GM19395 (cell line): ENCODE measurements at regions not wholly inside any gene's neighbourhood (a gene's known extent, or its start where the extent isn't known, plus 50 kb on each side); places are given as distances from the start of the nearest gene placed in this dataset.

Source experiments
- ATAC-seq: cut with Tn5 transposase; IDR thresholded peaks from one replicate; pipeline ENCODE4 v1.9.1; 2021; ENCODE audit warnings: mild to moderate bottlenecking, moderate library complexity; ENCODE audit not compliant: unreplicated experiment

DNA sequence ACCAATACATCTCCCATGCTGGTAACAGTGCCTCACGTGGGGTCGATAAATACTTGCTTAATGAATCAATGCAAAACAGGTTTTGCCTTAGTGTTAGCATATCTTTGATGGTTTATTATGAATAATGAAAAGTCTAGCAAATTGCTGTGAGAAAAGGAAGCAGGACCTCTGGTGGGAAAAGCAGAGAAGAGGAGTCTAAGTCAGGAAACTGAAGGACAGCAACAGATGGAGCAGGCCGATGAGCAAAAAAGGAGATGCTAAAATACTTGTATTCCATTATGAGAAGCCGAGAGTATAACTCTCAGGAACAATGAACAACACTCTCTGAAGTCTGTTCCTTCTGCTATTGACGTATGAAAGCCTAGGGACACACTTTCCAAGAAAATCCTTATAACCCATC is 555.2 kb upstream of the KLHL29 start:
- no peak for ATAC-seq

DNA sequence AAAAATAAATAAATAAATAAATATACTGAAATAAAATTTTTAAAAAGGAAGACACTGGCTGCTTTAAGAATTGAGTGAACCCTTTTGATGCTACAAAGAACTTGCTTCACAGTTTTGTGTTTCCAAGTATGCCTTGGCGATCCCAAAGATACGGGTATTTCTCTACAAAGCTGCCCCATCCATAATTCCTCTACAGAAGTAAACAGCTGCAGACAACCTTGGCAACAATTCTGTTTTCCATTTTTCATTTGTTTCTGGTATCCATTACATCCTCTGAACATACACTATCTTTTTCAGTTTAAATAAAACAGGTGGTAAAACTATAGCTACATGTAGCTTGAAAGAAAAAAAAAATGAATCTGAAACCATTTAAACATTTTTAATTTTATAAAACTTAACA is 552.8 kb upstream of the KLHL29 start:
- ATAC-seq = no peak

DNA sequence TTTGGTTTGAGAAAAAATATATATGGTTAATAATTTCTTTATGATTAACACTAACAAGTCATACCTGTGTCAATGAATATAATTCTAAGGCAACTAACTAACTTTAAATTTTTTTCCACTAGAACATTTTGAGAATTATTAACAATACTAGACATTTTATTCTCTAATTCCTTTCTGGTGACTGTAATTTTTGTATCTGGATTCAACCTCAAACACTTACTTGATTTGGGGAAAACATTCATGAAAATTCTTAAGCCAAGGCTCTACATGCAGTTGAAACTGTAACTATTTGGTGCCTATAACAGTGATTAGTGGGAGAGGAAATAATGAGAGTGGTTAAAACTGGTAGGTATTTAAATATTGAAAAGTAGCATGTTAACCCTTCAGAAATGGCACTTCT is 546.5 kb upstream of the KLHL29 start:
- ATAC-seq = no peak

DNA sequence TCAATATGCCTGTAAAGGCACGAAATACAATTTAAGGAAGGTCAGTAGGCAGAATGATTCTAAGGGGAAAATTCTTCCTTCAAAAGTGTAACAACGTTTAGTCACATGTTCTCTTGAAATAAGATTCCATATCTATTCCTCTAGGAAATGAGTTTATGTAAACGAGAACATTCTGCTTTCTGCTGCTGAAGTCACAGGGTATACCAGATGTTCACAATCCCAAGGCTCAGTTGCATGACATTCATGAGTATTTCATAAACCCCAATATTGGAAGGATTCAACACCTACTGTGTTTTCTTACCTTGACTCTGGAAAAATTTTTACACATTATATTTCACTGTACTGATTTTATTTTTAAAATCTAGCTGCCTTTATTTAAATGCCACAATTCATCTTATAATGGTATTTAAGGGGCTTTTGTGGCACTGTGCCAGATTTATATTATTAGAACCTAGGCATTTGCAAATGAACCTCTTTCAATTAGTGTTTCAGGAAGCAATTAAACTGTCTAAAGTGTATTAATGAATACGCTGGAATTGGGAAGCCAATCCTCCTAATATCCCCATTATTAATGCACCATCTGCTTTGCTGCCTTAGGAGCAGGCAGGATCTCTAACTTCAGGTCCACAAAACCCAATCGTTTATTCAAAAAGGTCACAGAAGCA is 542.6 kb upstream of the KLHL29 start:
- ATAC-seq = no peak

DNA sequence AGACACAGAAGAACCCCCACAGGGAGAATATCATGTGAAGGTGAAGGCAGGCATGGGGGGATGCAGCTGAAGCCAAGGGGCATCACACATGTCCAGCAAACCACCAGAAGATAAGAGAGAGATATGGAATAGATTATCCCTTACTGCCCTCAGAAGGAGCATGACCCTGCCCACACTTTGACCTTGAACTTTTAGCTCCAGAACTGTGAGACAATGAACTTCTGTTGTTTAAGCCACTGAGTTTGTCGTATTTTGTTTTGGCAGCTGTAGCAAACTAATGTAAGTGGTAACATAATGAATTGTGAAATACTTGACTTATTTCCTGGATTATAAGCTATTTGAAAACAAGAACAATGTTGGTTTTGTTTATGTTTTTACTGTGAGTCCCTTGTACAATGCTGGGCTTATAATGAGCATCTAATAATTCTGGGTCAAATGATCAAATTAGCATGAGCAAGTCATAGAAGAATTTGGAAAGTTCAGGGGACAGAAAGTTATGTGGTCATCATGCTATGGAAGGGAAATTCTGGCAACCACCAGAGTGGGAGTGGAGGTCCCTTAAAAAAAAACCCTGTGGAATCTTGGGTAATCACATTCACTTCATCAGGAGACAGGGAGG is 541.0 kb upstream of the KLHL29 start:
- no peak for ATAC-seq

DNA sequence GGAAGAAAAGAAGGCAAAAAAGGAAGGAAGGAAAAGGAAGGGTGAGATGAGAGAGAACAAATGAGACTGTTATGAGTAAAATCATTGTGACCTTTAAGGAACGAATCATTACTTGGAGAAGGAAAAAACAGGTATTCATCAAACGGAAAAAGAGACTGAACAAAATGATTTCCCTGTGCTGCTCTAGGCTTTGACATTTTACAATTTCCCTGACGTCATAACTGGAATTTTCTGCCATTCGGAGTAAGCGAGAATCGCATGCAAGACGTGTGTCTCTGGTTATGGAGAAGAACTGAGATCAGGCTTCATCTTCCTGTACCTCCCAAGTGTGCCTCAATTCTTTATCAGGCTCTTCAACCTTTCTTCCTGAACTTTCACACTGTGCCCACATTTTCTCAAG is 534.7 kb upstream of the KLHL29 start:
- no peak for ATAC-seq

DNA sequence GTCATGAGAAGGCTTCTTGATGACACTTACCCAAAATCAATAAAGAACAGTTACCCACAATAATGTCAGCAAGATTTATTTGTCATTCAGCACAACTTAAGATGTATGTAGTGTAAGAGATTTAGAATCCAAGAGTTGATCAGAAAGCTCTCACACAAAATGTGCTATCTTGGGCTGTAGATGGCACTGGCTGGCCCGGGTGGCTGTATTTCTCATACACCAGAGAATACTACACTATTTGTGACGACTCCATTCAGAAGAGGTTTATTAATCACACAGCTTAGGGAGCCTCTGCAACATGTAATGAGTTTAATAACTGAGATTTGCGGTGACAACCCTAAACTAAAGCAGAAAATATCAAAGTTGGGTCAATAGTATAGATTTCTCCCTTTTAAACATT is 530.4 kb upstream of the KLHL29 start:
- ATAC-seq = no peak

DNA sequence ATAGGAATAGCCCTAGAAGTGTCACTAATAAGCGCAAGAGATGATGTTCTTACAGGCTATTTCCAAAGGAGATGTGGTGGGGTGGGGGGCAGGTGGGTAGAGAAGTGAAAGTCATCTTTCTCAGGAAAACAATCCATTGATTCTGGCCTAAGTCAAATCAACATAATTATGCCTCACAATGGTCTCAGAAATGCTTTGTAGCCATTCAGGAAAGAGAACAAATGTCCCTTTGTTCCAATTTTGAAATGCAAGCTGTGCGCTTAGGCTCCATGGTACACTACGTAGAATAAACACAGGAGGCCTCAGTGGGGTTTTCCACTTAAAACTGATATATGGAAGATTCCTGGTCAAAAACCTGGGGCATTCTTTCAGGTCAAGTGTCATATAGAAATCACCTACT is 529.9 kb upstream of the KLHL29 start:
- no peak for ATAC-seq

DNA sequence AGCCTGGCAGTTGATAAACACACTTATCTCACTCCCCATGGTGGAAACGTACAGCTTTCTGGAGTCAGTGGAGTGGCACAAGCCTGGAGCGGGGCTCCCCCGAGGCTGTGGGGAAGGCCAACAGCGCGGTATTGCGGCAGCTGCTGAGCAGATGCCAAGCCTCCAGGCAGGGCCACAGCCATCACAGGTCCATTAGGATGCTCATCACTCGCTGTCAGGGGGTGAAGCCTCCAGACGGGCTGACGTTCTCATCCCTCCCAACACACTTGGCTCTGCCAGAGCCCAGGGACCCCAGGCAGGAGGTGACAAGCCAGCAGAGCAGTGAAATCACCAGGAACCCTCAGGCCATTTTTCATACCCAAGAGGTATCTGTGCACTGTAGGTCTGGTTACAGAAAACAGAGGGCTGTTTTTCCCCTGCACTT is 529.2 kb upstream of the KLHL29 start:
- no peak for ATAC-seq

DNA sequence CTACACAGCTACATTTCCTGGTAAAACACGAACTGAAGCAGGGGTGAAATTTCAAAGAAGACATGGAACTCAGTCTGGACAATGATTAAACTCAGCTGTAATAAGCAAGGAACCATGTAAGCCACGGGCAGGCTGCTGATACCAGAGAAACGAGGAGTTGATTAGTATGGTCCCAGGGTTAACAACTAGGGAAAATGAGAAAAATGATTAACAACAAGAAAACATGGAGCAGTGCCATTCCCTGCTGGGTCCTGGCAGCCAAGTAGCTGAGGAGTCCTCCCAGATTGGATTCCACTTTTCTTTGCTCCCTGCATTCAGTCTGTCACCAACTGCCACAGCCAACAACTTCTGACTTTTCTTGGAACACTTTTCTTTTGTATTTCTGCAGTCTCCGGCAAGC is 517.0 kb upstream of the KLHL29 start:
- no peak for ATAC-seq

DNA sequence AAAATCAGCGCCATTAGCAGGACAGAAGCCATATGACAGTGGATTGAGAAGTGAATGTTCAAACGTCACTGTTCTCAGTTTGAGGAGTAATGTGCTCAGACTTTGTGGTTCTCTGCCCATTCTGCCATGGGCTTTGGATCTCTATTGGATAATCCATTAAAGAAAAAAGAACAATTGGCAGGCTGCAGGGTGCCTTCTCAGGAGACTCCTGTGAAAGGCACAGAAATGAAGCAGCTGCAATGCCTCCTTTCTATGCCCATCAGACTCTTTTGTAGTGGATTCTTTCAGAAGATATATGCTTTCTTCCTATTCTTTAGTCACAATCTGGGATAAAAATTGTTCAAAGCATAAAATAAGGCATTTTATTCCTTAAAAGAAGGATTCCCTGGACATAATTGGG is 506.9 kb upstream of the KLHL29 start:
- no peak for ATAC-seq

DNA sequence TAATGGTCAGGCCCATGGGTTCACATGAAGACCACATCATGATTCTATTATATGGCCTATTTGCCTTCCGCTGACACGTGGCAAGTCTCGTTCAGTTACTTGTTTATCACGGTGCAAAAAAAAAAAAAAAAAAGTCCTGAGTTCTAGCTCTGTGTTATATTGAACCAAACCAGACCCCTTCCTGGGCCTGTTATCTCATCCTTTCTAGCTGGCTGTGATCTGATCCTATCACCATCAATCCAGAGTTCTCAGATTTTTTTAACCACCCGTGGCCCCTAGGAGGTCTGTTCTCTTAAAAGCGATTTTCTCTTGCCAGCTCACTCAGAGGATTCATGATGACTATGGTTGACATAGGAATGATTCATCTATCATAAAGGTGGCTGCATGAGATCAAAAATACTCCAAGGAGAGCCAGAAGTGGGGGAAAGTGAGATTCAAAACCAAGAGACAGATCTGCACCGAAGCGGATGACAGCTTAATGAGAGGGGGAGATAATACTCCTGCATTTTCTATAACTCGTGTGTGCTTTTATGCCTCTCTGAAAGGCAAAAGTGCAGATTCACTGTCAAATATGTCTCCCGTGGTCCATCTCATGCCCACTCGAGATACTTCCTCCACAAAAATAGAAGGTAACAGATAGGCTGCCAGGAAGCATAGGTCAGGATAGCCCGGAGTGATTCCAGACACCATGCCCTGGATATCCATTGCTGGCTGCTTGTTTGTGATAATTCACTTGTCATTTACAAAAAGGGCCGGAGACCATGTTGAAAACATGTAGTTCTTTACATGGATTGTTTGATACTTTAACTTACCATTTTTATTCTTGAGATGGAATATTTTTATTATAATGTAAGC is 505.7 kb upstream of the KLHL29 start:
- ATAC-seq = no peak

DNA sequence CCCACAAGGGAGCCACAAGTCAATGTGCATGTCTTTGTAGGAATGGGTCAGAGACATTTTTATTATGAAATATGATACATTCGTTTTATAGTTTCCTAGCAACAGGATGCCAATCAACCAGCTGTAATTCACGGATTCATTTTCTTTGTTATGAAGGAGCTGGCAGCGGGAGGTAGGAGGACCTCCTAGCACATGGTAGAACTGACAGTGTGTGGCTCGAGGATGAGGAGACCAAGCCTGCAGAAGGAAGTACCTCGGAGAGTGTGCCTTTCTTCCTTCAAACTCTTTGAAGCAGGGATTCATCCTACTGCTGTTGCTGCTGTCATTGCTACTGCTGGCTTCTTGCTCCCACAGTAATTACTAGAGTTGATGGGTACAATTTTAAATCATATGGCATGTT is 504.8 kb upstream of the KLHL29 start:
- ATAC-seq = no peak

DNA sequence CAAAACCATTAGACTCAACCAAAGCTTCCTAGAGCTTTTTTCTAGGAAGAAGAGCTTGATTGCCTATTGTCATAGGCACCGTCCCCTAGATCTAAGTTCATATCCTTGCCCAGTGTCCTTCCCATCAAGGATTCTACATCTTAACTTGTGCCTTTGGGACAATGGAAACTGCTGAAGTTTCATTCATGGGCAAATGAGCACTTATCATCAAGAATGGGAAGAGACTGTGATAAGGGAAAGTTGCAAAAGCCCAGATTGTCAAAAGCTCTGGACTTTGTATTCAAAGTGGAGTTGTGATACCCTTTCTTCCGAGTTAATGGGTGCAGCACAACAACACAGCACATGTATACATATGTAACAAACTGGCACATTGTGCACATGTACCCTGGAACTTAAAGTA is 503.0 kb upstream of the KLHL29 start:
- ATAC-seq = no peak

DNA sequence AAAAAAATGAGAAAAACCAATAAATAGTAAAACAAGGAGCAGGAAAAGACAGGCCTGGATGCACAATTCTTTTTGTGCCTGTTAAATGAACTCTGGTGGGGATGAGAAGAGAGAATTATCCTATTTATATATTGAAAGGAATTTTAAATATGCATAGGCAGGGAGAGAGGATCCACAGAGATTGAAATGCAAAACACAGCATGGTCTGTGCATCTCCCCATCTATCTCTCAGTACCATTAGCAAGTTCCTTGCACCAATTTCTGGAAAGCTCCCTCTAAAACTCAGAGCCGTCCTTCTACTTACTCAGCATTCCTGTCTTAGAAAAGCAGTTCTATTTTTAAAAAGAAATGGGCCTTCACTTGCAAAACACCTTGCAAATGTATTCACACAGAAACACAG is 502.3 kb upstream of the KLHL29 start:
- ATAC-seq = no peak

DNA sequence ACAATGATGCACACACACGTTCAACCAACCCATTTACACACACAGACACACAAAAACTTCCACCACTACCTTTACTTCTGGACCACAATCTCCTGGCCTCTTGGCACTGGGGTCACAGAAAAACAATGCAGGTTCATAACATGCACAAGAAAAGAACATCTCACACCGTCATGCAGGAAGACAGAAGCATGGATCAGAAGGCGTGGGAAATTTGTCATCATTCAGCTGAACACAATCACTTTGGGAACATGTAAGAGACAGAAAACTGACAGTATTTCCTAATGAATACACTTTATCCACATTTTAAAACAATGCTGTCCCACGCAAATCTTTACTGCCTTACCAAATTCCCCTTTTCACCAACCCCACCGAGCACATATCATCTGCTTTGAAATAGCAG is 501.9 kb upstream of the KLHL29 start:
- ATAC-seq = no peak

DNA sequence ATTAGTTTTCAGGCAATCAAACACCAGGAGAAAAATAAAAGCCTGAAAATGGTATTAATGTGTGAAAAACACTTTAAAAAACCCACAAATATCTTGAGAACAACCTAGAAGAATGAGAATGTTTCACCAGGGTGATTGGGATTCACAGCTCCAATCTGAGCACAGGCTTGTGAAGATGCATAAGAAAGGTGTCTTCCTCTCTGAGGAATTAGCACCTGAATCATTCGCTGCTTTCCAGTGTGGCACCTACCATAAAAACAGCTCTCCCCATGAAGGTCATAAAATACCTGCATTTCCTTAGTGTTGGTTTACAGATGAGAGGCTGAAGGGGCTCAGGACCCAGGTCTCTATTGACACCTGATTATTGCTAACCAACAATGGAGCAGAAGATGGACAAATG is 499.7 kb upstream of the KLHL29 start:
- no peak for ATAC-seq

DNA sequence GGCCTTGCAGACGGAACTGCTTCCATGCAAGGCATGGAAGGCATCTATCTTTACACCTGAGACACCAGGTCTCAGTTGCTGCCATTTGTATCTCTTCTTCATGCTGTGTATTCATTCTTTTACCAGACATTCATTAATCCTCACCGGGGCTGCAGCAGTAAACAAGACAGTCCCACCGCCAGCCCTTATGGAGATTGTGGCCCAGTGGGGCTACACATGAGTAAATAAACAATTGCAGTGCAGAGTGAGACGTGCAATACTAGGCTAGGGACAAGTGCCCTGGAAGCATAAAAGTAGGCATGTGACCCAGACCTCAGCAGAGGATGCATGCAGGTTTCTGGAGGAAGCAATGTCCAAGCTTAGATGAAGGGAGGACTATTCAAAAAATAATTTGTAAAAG is 497.6 kb upstream of the KLHL29 start:
- no peak for ATAC-seq

DNA sequence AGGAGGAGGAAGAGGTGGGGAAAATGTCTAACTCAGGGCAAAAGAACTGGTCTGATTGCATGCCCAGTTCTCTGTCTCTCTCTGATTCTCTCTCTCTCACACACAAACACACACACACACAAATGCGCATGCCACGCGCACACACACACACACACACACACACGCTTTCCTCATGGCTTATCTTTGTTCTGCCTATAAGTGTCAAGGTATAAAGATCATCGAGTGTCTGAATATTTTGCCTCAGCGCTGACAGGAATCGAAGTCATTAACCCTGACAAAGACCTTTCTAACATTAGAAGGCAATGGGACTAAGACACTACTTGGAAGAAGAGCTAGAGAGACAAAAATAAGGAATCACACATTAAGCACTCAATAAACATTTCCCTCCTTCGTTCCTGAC is 497.1 kb upstream of the KLHL29 start:
- no peak for ATAC-seq

DNA sequence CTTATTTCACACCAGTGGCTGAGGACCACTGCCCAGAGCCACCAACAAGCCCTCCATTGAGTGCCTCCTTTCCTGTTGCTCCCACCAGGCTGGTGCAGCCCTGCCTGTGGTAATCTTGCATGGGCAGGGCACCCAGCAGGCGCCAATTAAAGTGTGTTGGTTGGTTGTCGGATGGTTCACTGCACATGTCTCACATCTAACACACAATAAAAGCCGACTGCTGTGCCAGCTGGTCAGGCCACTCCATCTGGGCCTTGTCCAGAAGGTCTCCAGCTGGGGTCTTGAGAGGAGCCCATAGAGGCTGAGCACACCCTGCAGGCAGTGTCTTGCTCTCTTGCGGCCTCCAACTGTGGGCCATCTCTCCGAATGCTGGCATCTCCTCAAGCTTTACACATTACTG is 494.8 kb upstream of the KLHL29 start:
- ATAC-seq = no peak

DNA sequence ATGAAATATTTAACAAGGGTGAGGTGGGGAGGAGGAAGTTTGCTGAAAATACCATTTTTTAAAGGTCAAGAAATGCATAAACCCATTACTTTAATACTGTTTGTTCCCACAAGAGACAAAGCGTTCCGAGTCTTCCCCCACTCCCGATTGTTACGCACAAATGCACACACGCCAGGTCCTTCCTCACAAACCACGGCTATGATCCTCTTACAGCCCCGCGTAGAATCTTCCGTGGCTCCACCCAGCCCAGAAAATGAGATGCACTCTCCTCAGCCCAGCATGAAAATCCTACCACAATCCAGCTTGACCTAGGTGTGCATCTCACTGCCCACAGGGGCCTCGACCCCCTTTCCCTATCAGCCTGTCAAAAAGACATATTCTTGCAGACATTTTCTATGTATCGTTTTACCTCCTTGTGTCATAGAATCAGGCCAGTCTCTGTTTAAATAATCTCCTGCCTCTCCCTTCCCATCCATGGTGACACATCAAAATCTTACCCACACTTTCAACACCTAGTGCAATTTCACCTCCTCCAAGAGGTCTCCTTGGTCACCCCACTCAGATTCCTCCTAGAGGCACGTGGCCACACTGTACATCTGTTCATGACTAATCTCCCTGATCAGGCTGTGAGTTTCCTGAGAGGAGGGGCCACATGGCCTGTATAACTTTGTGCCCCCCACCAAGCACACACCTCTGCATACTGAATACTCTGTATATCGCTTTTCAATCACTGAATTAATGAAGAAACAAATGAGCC is 491.0 kb upstream of the KLHL29 start:
- ATAC-seq = no peak
